Calu3 (cell line): ENCODE measurements at regions not wholly inside any gene's neighbourhood (a gene's known extent, or its start where the extent isn't known, plus 50 kb on each side); places are given as distances from the start of the nearest gene placed in this dataset.

Experiments used
- BruUV-seq: library from RNA; stranded (reverse); fragments of 400-500 nt; replicated peaks from 2 replicates; lab custom pipeline; 2021; lab: Mats Ljungman, UMichigan
- CTCF ChIA-PET: fragments of 300-600 bp; sonication (Branson Sonifier 250); formaldehyde crosslinking; loops from one replicate; lab custom pipeline; 2022; ENCODE audit warnings: antibody characterized with exemption; lab: Charles Lee
- DNase-seq: peaks from one replicate; pipeline ENCODE4 v3.0.0; 2022
- H3K27ac Mint-ChIP-seq: one replicate; pipeline ENCODE4 v1.8.0; 2022; ENCODE audit warnings: mixed read lengths; ENCODE audit not compliant: unreplicated experiment
- H3K27me3 Mint-ChIP-seq: one replicate; pipeline ENCODE4 v1.8.0; 2022; ENCODE audit warnings: mixed read lengths; ENCODE audit not compliant: unreplicated experiment
- H3K36me3 Mint-ChIP-seq: one replicate; pipeline ENCODE4 v1.8.0; 2022; ENCODE audit warnings: mild to moderate bottlenecking, moderate library complexity, mixed read lengths; ENCODE audit not compliant: insufficient read depth, unreplicated experiment
- H3K4me1 Mint-ChIP-seq: one replicate; pipeline ENCODE4 v1.8.0; 2022; ENCODE audit warnings: mild to moderate bottlenecking, low read depth, mixed read lengths; ENCODE audit not compliant: unreplicated experiment
- H3K4me3 Mint-ChIP-seq: one replicate; pipeline ENCODE4 v1.8.0; 2022; ENCODE audit warnings: mild to moderate bottlenecking, low read depth, moderate library complexity, mixed read lengths; ENCODE audit not compliant: unreplicated experiment
- H3K9me3 Mint-ChIP-seq: one replicate; pipeline ENCODE4 v1.8.0; 2022; ENCODE audit warnings: low read depth, mixed read lengths; ENCODE audit not compliant: unreplicated experiment
- CTCF ChIP-seq: fragments of 200-600 bp; IDR thresholded peaks from one replicate; pipeline ENCODE4 v1.8.0; 2022; ENCODE audit warnings: antibody characterized with exemption; ENCODE audit not compliant: unreplicated experiment
- intact Hi-C: fragments of 100-400 bp; cut with micrococcal nuclease; formaldehyde crosslinking; loops from one replicate; pipeline ENCODE4 v1.10.0; 2022; ENCODE audit not compliant: unreplicated experiment

GRCh38 chr7:97390052-97390451 is 272.6 kb downstream of the SDHAF3 start:
- Mint-ChIP-seq H3K36me3 (no peaks in the 10 kb centered on the region), H3K4me1 (no peaks in the 10 kb centered on the region), H3K9me3 (peaks cover 3% of the 10 kb centered on the region), H3K4me3 (no peak overlapping the region), H3K27ac (no peak overlapping the region), H3K27me3 (no peaks in the 10 kb centered on the region)
- no peak for TF ChIP-seq CTCF
- CTCF ChIA-PET, result no interaction called here
- intact Hi-C loops, result no loop called here
- no peak for DNase-seq
- no TSS peak for BruUV-seq

GRCh38 chr7:97390915-97391593 is 273.6 kb downstream of the SDHAF3 start:
- CTCF ChIA-PET, result no interaction called here
- no peaks in the 10 kb centered on the region for H3K36me3 Mint-ChIP-seq
- no peak for TF ChIP-seq CTCF
- BruUV-seq, result no TSS peak
- peaks cover 3% of the 10 kb centered on the region for H3K9me3 Mint-ChIP-seq
- intact Hi-C loops, result no loop called here
- no peak overlapping the region for H3K4me3 Mint-ChIP-seq
- no peak overlapping the region for H3K27ac Mint-ChIP-seq
- no peaks in the 10 kb centered on the region for H3K27me3 Mint-ChIP-seq
- no peaks in the 10 kb centered on the region for H3K4me1 Mint-ChIP-seq
- DNase-seq, result no peak

- no peak overlapping the region for H3K4me3 Mint-ChIP-seq
- H3K9me3 Mint-ChIP-seq, result no peaks in the 10 kb centered on the region
- no peaks in the 10 kb centered on the region for H3K4me1 Mint-ChIP-seq
- no TSS peak for BruUV-seq
- peaks cover 23% of the 10 kb centered on the region for H3K27me3 Mint-ChIP-seq
- CTCF ChIA-PET, result no interaction called here
- intact Hi-C loops, result no loop called here
- no peak for TF ChIP-seq CTCF
- DNase-seq, result no peak
- no peaks in the 10 kb centered on the region for H3K36me3 Mint-ChIP-seq
- H3K27ac Mint-ChIP-seq, result no peak overlapping the region
These were observed 283.9 kb downstream of the SDHAF3 start for GRCh38 chr7:97401398-97401797.

- DNase-seq, result no peak
- Mint-ChIP-seq H3K4me1 (no peaks in the 10 kb centered on the region), H3K9me3 (no peaks in the 10 kb centered on the region), H3K27me3 (peaks cover 24% of the 10 kb centered on the region), H3K36me3 (no peaks in the 10 kb centered on the region), H3K27ac (no peak overlapping the region), H3K4me3 (no peak overlapping the region)
- no peak for TF ChIP-seq CTCF
- intact Hi-C loops, result no loop called here
- CTCF ChIA-PET, result no interaction called here
- BruUV-seq, result no TSS peak
These were observed 288.3 kb downstream of the SDHAF3 start for GRCh38 chr7:97405835-97406234.
